22Rv1 (cell line): ENCODE measurements at regions not wholly inside any gene's neighbourhood (a gene's known extent, or its start where the extent isn't known, plus 50 kb on each side); places are given as distances from the start of the nearest gene placed in this dataset.

Experiments
- CTCF ChIP-seq: fragments of 450-650 bp; IDR thresholded peaks from 2 replicates; pipeline ENCODE4 v1.5.1; 2017; ENCODE audit warnings: mild to moderate bottlenecking
- ZFX ChIP-seq: fragments of 450-650 bp; IDR thresholded peaks from 2 replicates; pipeline ENCODE4 v1.6.1; 2017; ENCODE audit warnings: antibody characterized with exemption, borderline replicate concordance

- TF ChIP-seq CTCF, result no peak
- TF ChIP-seq ZFX, result no peak
Measured at GRCh38 chr13:31956980-31957644, 74.5 kb upstream of the FRY start.
